Natural killer cell (primary cell): ENCODE measurements at regions not wholly inside any gene's neighbourhood (a gene's known extent, or its start where the extent isn't known, plus 50 kb on each side); places are given as distances from the start of the nearest gene placed in this dataset.
"Not testable (repeated sequence)": the region's sequence is repeated elsewhere in the genome, so short reads cannot be mapped to it uniquely, and the experiment has no call there.

Experiments
- ATAC-seq, 3 donors: fragments of 150-1000 bp in 2 of 3; fragments of 200-7000 bp in 1 of 3; cut with Tn5 transposase; 1 replicate in 1 of 3; 2 replicates in 2 of 3; pipeline ENCODE4 v1.10.0; 2021; ENCODE audit warnings: mild to moderate bottlenecking in 2 of 3, moderate library complexity in 2 of 3
- DNase-seq, 2 donors: peaks; one replicate each; pipeline versions ENCODE4 v3.0.0 to v3.0.0-alpha.2; 2013 to 2021; ENCODE audit warnings: mixed read lengths in 1 of 2
- H3K27ac ChIP-seq: one replicate; pipeline ENCODE4 v1.5.1; 2013; ENCODE audit warnings: mild to moderate bottlenecking, low read length
- H3K27me3 ChIP-seq: one replicate; pipeline ENCODE4 v1.6.1; 2013; ENCODE audit warnings: low read length; ENCODE audit not compliant: control insufficient read depth, insufficient read depth
- H3K36me3 ChIP-seq: one replicate; pipeline ENCODE4 v1.6.1; 2013; ENCODE audit warnings: low read length; ENCODE audit not compliant: control insufficient read depth, insufficient read depth
- H3K4me1 ChIP-seq: one replicate; pipeline ENCODE4 v1.6.1; 2013; ENCODE audit warnings: low read length; ENCODE audit not compliant: control insufficient read depth, insufficient read depth
- H3K4me3 ChIP-seq: one replicate; pipeline ENCODE4 v1.5.1; 2013; ENCODE audit warnings: low read length
- H3K9me3 ChIP-seq: one replicate; pipeline ENCODE4 v1.6.1; 2013; ENCODE audit warnings: low read length; ENCODE audit not compliant: control insufficient read depth, insufficient read depth
- H3K27ac Mint-ChIP-seq, 2 donors: one replicate each; pipeline ENCODE4 v1.8.0; 2022; ENCODE audit warnings: mild to moderate bottlenecking in 2 of 2, mixed read lengths in 2 of 2, moderate library complexity in 1 of 2
- H3K27me3 Mint-ChIP-seq, 2 donors: one replicate each; pipeline ENCODE4 v1.8.0; 2022; ENCODE audit warnings: low read depth in 2 of 2, mixed read lengths in 2 of 2
- H3K36me3 Mint-ChIP-seq: one replicate; pipeline ENCODE4 v1.8.0; 2022; ENCODE audit warnings: mixed read lengths
- H3K4me1 Mint-ChIP-seq, 2 donors: one replicate each; pipeline ENCODE4 v1.8.0; 2022; ENCODE audit warnings: mixed read lengths in 2 of 2
- H3K4me3 Mint-ChIP-seq: one replicate; pipeline ENCODE4 v1.8.0; 2022; ENCODE audit warnings: mild to moderate bottlenecking, moderate library complexity, mixed read lengths
- H3K9me3 Mint-ChIP-seq, 2 donors: one replicate each; pipeline ENCODE4 v1.8.0; 2022; ENCODE audit warnings: mixed read lengths in 2 of 2
- CTCF ChIP-seq: fragments of 200-600 bp; IDR thresholded peaks from one replicate; pipeline ENCODE4 v1.8.0; 2022; ENCODE audit warnings: antibody characterized with exemption
- WGBS: methylation state at CpG from one replicate; pipeline ENCODE4 v1.1.7; 2013; ENCODE audit warnings: missing lambda C conversion rate; ENCODE audit not compliant: insufficient coverage; 5-methylcytosine and 5-hydroxymethylcytosine counted together
- intact Hi-C: fragments of 100-400 bp; cut with micrococcal nuclease; formaldehyde crosslinking; loops from one replicate; pipeline ENCODE4 v1.14.2; 2022

- Histone ChIP-seq H3K27ac (no peak overlapping the region), H3K27me3 (no peaks in the 10 kb centered on the region), H3K4me3 (no peak overlapping the region), H3K9me3 (no peaks in the 10 kb centered on the region), H3K4me1 (no peaks in the 10 kb centered on the region), H3K36me3 (no peaks in the 10 kb centered on the region)
- H3K9me3 Mint-ChIP-seq, result no peaks in the 10 kb centered on the region
- H3K27ac Mint-ChIP-seq, result no peak overlapping the region
- DNase-seq, result peak in 1 of 2 donors; percentile 11
- no peak for TF ChIP-seq CTCF
- H3K4me1 Mint-ChIP-seq, result no peaks in the 10 kb centered on the region
- 79% methylated on average over 70 of the region's 70 CpGs for WGBS
- no peak for ATAC-seq
- H3K4me3 Mint-ChIP-seq, result no peak overlapping the region
- intact Hi-C loops, result no loop called here
- H3K27me3 Mint-ChIP-seq, result no peaks in the 10 kb centered on the region
- no peaks in the 10 kb centered on the region for H3K36me3 Mint-ChIP-seq
Measured at GRCh38 chr4:190121759-190122158, 51.8 kb upstream of the DUX4 start.

GRCh38 chr4:190122161-190123142 lies 51.1 kb upstream of the DUX4 start:
- peak; percentile 16 to 37 for DNase-seq
- H3K36me3 ChIP-seq, H3K27ac Mint-ChIP-seq, H3K4me3 ChIP-seq, H3K9me3 Mint-ChIP-seq, H3K27me3 ChIP-seq, H3K9me3 ChIP-seq, intact Hi-C loops, H3K27ac ChIP-seq, H3K4me3 Mint-ChIP-seq, H3K4me1 ChIP-seq, H3K36me3 Mint-ChIP-seq, H3K4me1 Mint-ChIP-seq, H3K27me3 Mint-ChIP-seq: not testable (repeated sequence)
- peak in 1 of 3 donors; percentile 15 for ATAC-seq
- 86% methylated on average over 26 of the region's 29 CpGs for WGBS
